ENCODE measurements at regions not wholly inside any gene's neighbourhood (a gene's known extent, or its start where the extent isn't known, plus 50 kb on each side); places are given as distances from the start of the nearest gene placed in this dataset.

DNA sequence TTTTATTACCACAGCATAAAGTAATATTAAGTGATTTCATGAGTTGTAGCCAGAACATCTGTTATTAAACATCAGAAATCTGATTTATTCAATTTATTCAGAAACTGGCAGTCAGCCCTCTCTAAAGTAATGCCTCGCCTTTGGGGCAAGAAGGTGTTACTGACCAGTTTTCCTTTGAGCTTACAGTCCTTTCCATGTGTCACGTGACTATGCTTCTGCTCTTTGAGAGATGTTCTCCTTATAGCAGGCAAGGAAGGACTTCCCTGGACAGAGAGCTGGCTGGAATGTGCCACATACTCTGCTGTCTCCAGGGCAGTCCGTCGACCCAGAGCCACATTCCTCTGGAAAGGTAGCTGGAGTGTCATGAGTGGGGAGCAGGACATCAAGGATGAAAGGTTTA is 119.7 kb downstream of the RDH14 start:
- SMC1A ChIA-PET (ENCODE audit: uncharacterized antibody, unreplicated experiment) = no interaction called here

DNA sequence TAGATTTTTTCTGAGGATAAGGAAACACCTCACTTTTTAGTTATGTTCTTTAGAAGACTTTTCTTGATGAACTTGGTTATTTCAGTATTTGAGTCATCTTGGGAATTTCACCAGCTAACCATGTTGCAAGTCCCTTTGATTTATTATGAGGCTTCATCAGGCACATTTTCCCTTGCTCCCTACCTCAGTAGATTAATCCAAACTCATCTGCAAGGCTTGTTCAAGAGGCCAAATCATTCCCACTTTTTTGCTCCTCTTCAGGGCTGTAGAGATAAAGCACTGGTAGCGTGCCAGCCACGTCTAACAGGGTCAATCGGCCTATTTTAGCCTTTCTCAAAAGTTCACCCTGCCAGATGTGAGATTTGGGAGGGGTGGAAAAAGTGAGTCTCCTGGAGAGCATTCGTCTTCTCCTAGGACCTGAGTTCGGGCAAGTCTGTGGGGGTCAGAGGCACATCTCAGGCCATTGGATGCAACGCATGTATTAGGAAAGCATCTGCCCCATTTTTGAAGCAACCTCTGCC is 120.3 kb downstream of the RDH14 start:
- ChIA-PET CTCF (interaction anchor here (1.2 kb wide), 2 partner anchors 27 to 52 kb away, joined by 3 read pairs; no protein-coding TSS in a partner anchor), RAD21 (ENCODE audit: unreplicated experiment) (no interaction called here), POLR2A (no interaction called here), SMC1A (ENCODE audit: uncharacterized antibody, unreplicated experiment) (no interaction called here)
- DNase-seq (ENCODE audit: low read depth, low spot score) = no peak
- no TSS peak for BruUV-seq (replicated peaks)
- H3K36me3 ChIP-seq (ENCODE audit: control insufficient read depth in 2 of 2, insufficient read depth in 2 of 2, low read length in 1 of 2) = no peaks in the 10 kb centered on the region
- no peaks in the 10 kb centered on the region for H3K9me3 ChIP-seq (replicated peaks; ENCODE audit: control insufficient read depth, insufficient read depth, low read length)
- FAIRE-seq = no peak
- no peak overlapping the region for H3K4me2 ChIP-seq (ENCODE audit: control insufficient read depth, insufficient read depth)
- no peaks in the 10 kb centered on the region for H4K20me1 ChIP-seq (ENCODE audit: control insufficient read depth, insufficient read depth)
- no peak overlapping the region for H3K9ac ChIP-seq (ENCODE audit: control insufficient read depth, insufficient read depth, low read length)
- H3K27me3 ChIP-seq (replicated peaks in 1 of 2; ENCODE audit: control insufficient read depth in 2 of 2, insufficient read depth in 2 of 2, low read length in 1 of 2) = no peaks in the 10 kb centered on the region; a peak in 2 of 4 replicates
- no peak overlapping the region for H3K27ac ChIP-seq (ENCODE audit: control insufficient read depth, insufficient read depth)
- intact Hi-C loops (cut with micrococcal nuclease; ENCODE audit: unreplicated experiment) = no loop called here
- in situ Hi-C loops (cut with MboI) = no loop called here
- no peak overlapping the region for H2AFZ ChIP-seq (ENCODE audit: control insufficient read depth, low read depth, low read length)
- no peaks in the 10 kb centered on the region for H3K4me1 ChIP-seq (ENCODE audit: control insufficient read depth, insufficient read depth, low read length)
- H3K4me3 ChIP-seq = no peak overlapping the region
- ATAC-seq = no peak
- WGBS (ENCODE audit: insufficient coverage, insufficient replicate concordance, low lambda C conversion rate, missing lambda C conversion rate) = 18% methylated on average over 6 of the region's 6 CpGs
- H3K79me2 ChIP-seq (ENCODE audit: control insufficient read depth, insufficient read depth, low read length) = no peaks in the 10 kb centered on the region
- no peak for TF ChIP-seq RAD21 (IDR thresholded peaks at IDR 0.05; ENCODE audit: insufficient read depth, low read depth, low read length)
- no peak for TF ChIP-seq CHD2 (IDR thresholded peaks at IDR 0.05; ENCODE audit: borderline replicate concordance, low read depth, low read length)
- TF ChIP-seq KLF5 (IDR thresholded peaks at IDR 0.05; ENCODE audit: partially characterized antibody) = no peak
- TF ChIP-seq SRF (IDR thresholded peaks at IDR 0.05; ENCODE audit: low read depth in 2 of 2, low read length in 2 of 2) = no peak
- TF ChIP-seq YY1 (IDR thresholded peaks at IDR 0.05; ENCODE audit: low read depth, low read length) = no peak
- TF ChIP-seq ATF2 (IDR thresholded peaks at IDR 0.05; ENCODE audit: low read length) = no peak
- no peak for TF ChIP-seq BRCA1 (IDR thresholded peaks at IDR 0.05; ENCODE audit: low read depth, low read length)
- no peak for TF ChIP-seq ZNF592 (IDR thresholded peaks at IDR 0.05)
- no peak for TF ChIP-seq TAF1 (IDR thresholded peaks at IDR 0.05; ENCODE audit: borderline replicate concordance, low read depth, low read length)
- no peak for TF ChIP-seq SMARCA5 (IDR thresholded peaks at IDR 0.05)
- TF ChIP-seq CBX3 (IDR thresholded peaks at IDR 0.05; ENCODE audit: borderline replicate concordance, low read depth) = no peak
- TF ChIP-seq JUNB (IDR thresholded peaks at IDR 0.05) = no peak
- no peak for TF ChIP-seq HDAC6 (IDR thresholded peaks at IDR 0.05; ENCODE audit: unreplicated experiment)

More for the DNA sequence above, 119.7 kb downstream of the RDH14 start:
- DNase-seq (ENCODE audit: low read depth, low spot score) (no peak), ATAC-seq (no peak), FAIRE-seq (no peak)
- Histone ChIP-seq H2AFZ (ENCODE audit: control insufficient read depth, low read depth, low read length) (no peak overlapping the region), H3K4me1 (ENCODE audit: control insufficient read depth, insufficient read depth, low read length) (no peaks in the 10 kb centered on the region), H3K36me3 (ENCODE audit: control insufficient read depth in 2 of 2, insufficient read depth in 2 of 2, low read length in 1 of 2) (no peaks in the 10 kb centered on the region), H3K4me2 (ENCODE audit: control insufficient read depth, insufficient read depth) (no peak overlapping the region), H3K9me3 (replicated peaks; ENCODE audit: control insufficient read depth, insufficient read depth, low read length) (no peaks in the 10 kb centered on the region), H3K9ac (ENCODE audit: control insufficient read depth, insufficient read depth, low read length) (no peak overlapping the region), H3K4me3 (no peak overlapping the region), H3K27me3 (replicated peaks in 1 of 2; ENCODE audit: control insufficient read depth in 2 of 2, insufficient read depth in 2 of 2, low read length in 1 of 2) (no peaks in the 10 kb centered on the region; a peak in 2 of 4 replicates), H4K20me1 (ENCODE audit: control insufficient read depth, insufficient read depth) (no peaks in the 10 kb centered on the region), H3K27ac (ENCODE audit: control insufficient read depth, insufficient read depth) (no peak overlapping the region), H3K79me2 (ENCODE audit: control insufficient read depth, insufficient read depth, low read length) (no peaks in the 10 kb centered on the region)
- ChIA-PET CTCF (interaction anchor here (1.2 kb wide), 1 partner anchor 53 kb away, joined by 3 read pairs; no protein-coding TSS in a partner anchor), RAD21 (ENCODE audit: unreplicated experiment) (no interaction called here), POLR2A (no interaction called here)
- BruUV-seq (replicated peaks) = no TSS peak
- TF ChIP-seq RAD51 (IDR thresholded peaks at IDR 0.05) (peak; percentile 45; the same call in 1 of the 2 replicates), NR2C2 (IDR thresholded peaks at IDR 0.05; ENCODE audit: borderline replicate concordance, control insufficient read depth, insufficient read length, low read depth) (no peak)
- in situ Hi-C loops (cut with MboI) (no loop called here), intact Hi-C loops (cut with micrococcal nuclease; ENCODE audit: unreplicated experiment) (no loop called here)
- 2% methylated on average over 4 of the region's 4 CpGs for WGBS (ENCODE audit: insufficient coverage, insufficient replicate concordance, low lambda C conversion rate, missing lambda C conversion rate)
